Liver (tissue), 3 donors: ENCODE measurements at regions not wholly inside any gene's neighbourhood (a gene's known extent, or its start where the extent isn't known, plus 50 kb on each side); places are given as distances from the start of the nearest gene placed in this dataset.

Experiments
- EGR1 ChIP-seq, 2 donors: IDR thresholded peaks; 2 replicates each; pipeline ENCODE4 v1.6.1; 2016 to 2018; ENCODE audit warnings: antibody characterized with exemption in 2 of 2, low read depth in 2 of 2
- NR2F2 ChIP-seq: IDR thresholded peaks from 2 replicates; pipeline ENCODE4 v1.6.1; 2016; ENCODE audit warnings: antibody characterized with exemption
- TAF1 ChIP-seq: conservative IDR thresholded peaks from 2 replicates; pipeline ENCODE4 v1.6.1; 2016; ENCODE audit warnings: antibody characterized with exemption, mild to moderate bottlenecking
- TF ChIP-seq, protein P1 (sequence below): fragments of 150-350 bp; IDR thresholded peaks from 2 replicates; pipeline ENCODE4 v1.5.1; 2017; ENCODE audit warnings: improper control_type of control experiment, low read depth, low read length; ENCODE audit not compliant: missing input control
- donor health status: healthy.
- donor health status: healthy.

DNA sequence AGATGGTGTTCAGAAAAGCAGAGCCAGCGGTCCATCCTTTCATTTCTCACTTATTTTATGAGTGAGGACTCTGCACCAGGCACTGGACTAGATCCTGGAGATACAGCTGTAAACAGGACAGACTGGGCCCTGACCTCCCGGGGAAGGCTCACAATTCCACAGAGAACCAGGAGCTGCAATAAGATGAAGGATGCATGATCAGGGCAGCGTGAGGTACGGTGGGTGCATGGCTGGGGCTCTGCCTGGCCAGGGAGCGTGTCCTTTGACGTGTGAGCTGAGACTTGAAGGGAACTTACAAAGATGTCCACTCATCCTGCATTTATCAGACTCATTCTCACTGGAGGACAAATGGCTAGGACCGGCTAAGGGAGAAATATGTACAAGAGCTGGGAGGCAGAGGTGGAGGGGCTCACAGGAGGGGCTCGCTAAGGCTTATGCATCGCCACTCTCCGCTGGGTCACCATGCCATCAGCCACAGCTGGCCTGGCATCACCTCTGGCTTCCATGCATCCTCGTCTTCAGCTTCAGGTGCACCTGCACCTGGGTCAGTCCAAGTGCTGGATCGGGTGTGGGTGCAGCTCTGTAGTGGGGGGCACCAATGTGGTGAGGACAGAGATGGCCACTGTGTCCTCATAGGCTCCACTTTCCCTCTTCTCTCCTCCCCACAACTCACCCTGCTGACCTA is 213.9 kb downstream of the TOMM20 start:
- TF ChIP-seq TAF1 (no peak), EGR1 (IDR thresholded peaks at IDR 0.05; ENCODE audit: low read depth in 2 of 2) (no peak), NR2F2 (no peak)
- TF ChIP-seq, protein P1, sequence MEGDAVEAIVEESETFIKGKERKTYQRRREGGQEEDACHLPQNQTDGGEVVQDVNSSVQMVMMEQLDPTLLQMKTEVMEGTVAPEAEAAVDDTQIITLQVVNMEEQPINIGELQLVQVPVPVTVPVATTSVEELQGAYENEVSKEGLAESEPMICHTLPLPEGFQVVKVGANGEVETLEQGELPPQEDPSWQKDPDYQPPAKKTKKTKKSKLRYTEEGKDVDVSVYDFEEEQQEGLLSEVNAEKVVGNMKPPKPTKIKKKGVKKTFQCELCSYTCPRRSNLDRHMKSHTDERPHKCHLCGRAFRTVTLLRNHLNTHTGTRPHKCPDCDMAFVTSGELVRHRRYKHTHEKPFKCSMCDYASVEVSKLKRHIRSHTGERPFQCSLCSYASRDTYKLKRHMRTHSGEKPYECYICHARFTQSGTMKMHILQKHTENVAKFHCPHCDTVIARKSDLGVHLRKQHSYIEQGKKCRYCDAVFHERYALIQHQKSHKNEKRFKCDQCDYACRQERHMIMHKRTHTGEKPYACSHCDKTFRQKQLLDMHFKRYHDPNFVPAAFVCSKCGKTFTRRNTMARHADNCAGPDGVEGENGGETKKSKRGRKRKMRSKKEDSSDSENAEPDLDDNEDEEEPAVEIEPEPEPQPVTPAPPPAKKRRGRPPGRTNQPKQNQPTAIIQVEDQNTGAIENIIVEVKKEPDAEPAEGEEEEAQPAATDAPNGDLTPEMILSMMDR, result no peak
